ENCODE measurements at regions not wholly inside any gene's neighbourhood (a gene's known extent, or its start where the extent isn't known, plus 50 kb on each side); places are given as distances from the start of the nearest gene placed in this dataset.

DNA sequence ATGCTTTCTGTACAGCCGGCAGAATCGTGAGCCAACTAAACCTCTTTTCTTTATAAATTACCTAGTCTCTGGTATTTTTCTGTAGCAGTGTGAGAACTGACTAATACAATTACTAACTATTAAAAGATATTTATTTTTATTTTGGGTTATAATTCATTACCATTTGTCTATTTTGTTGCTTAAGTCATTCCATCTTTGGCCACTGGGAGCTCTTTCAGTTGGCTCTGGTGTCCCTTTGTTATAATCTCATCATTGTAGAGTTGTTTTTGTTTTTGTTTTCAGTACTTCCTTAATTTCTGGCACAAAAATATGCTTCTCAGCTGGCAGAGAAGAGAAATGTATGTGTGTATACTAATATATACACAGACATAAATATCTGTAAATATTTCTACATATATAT, 807.9 kb upstream of the MBL2 start:
- H3K9me3 Mint-ChIP-seq = peaks cover 11% of the 10 kb centered on the region
- Histone ChIP-seq H3K36me3 (ENCODE audit: insufficient read depth, low read length) (no peaks in the 10 kb centered on the region), H3K4me3 (ENCODE audit: low read length) (no peak overlapping the region), H3K9me3 (ENCODE audit: control insufficient read depth in 1 of 2, insufficient read depth in 1 of 2, low read length in 2 of 2) (peaks cover 0 to 5% of the 10 kb centered on the region in 2 experiments), H3K27ac (ENCODE audit: low read depth in 1 of 2, low read length in 2 of 2) (no peak overlapping the region), H3K27me3 (ENCODE audit: control insufficient read depth in 1 of 2, insufficient read depth in 2 of 2, low read length in 2 of 2) (no peaks in the 10 kb centered on the region), H3K4me1 (ENCODE audit: insufficient read depth, low read length) (no peaks in the 10 kb centered on the region)
- no peaks in the 10 kb centered on the region for H3K27me3 Mint-ChIP-seq
- no peak overlapping the region for H3K27ac Mint-ChIP-seq
- intact Hi-C loops (cut with DNase I, micrococcal nuclease) = no loop called here
- no peaks in the 10 kb centered on the region for H3K36me3 Mint-ChIP-seq (ENCODE audit: low read depth)
- DNase-seq = no peak
- no peaks in the 10 kb centered on the region for H3K4me1 Mint-ChIP-seq (ENCODE audit: low read depth)
- ChIA-PET POLR2A (no interaction called here), CTCF (no interaction called here)
- no peak overlapping the region for H3K4me3 Mint-ChIP-seq
- TF ChIP-seq, protein P1, sequence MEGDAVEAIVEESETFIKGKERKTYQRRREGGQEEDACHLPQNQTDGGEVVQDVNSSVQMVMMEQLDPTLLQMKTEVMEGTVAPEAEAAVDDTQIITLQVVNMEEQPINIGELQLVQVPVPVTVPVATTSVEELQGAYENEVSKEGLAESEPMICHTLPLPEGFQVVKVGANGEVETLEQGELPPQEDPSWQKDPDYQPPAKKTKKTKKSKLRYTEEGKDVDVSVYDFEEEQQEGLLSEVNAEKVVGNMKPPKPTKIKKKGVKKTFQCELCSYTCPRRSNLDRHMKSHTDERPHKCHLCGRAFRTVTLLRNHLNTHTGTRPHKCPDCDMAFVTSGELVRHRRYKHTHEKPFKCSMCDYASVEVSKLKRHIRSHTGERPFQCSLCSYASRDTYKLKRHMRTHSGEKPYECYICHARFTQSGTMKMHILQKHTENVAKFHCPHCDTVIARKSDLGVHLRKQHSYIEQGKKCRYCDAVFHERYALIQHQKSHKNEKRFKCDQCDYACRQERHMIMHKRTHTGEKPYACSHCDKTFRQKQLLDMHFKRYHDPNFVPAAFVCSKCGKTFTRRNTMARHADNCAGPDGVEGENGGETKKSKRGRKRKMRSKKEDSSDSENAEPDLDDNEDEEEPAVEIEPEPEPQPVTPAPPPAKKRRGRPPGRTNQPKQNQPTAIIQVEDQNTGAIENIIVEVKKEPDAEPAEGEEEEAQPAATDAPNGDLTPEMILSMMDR (IDR thresholded peaks at IDR 0.05) = no peak
- ATAC-seq (ENCODE audit: poor library complexity) = no peak

DNA sequence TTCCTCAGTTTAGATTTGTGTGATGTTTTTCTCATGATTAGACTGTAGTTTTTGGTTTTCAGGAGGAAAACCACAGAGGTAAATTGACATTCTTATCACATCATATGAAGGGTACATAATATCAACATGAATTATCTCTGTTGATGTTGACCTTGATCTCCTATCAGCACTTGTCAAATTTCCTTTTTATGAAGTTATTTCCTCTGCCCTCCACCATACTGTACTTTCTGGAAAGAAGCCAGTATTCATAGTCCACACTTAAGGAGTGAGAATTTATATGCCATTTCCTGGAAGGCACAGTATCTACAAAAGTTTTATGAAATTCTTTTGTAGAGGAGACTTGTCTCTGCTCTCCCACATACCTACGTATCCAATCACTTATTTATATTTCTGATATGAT, 807.2 kb upstream of the MBL2 start:
- H3K4me3 Mint-ChIP-seq = no peak overlapping the region
- H3K27ac ChIP-seq (ENCODE audit: low read depth in 1 of 2, low read length in 2 of 2) = no peak overlapping the region
- H3K4me1 Mint-ChIP-seq (ENCODE audit: low read depth) = no peaks in the 10 kb centered on the region
- POLR2A ChIA-PET = no interaction called here
- no peak overlapping the region for H3K27ac Mint-ChIP-seq
- H3K9me3 Mint-ChIP-seq = peaks cover 11% of the 10 kb centered on the region
- CTCF ChIA-PET = no interaction called here
- H3K27me3 Mint-ChIP-seq = no peaks in the 10 kb centered on the region
- H3K4me3 ChIP-seq (ENCODE audit: low read length) = no peak overlapping the region
- peaks cover 0 to 5% of the 10 kb centered on the region in 2 experiments for H3K9me3 ChIP-seq (ENCODE audit: control insufficient read depth in 1 of 2, insufficient read depth in 1 of 2, low read length in 2 of 2)
- intact Hi-C loops (cut with DNase I, micrococcal nuclease) = no loop called here
- ATAC-seq (ENCODE audit: poor library complexity) (no peak), DNase-seq (no peak)
- TF ChIP-seq, protein P1 (IDR thresholded peaks at IDR 0.05) = no peak
- no peaks in the 10 kb centered on the region for H3K4me1 ChIP-seq (ENCODE audit: insufficient read depth, low read length)
- H3K27me3 ChIP-seq (ENCODE audit: control insufficient read depth in 1 of 2, insufficient read depth in 2 of 2, low read length in 2 of 2) = no peaks in the 10 kb centered on the region
- H3K36me3 Mint-ChIP-seq (ENCODE audit: low read depth) = no peaks in the 10 kb centered on the region
- H3K36me3 ChIP-seq (ENCODE audit: insufficient read depth, low read length) = no peaks in the 10 kb centered on the region

DNA sequence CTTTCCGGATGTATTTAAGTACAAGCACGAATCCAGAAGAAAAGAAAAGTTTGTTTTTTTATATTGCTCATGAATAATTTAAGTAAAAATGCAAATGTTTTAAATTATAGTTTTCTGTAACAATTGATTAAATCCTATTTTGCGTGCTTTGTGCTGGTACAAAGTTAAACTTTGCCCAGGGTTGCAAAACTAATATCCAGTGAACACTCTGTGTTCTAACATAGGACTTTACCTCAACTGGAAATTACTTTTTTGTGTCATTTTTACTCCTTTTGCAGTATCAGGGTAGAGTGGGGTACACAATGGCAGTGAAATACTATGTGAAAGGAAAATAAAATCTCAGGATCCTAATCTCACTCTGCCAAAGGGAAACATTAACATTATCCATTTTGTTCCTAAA, 801.4 kb upstream of the MBL2 start:
- H3K4me3 ChIP-seq (ENCODE audit: low read length) = no peak overlapping the region
- H3K36me3 ChIP-seq (ENCODE audit: insufficient read depth, low read length) = no peaks in the 10 kb centered on the region
- Mint-ChIP-seq H3K36me3 (ENCODE audit: low read depth) (no peaks in the 10 kb centered on the region), H3K9me3 (peaks cover 3% of the 10 kb centered on the region), H3K27me3 (no peaks in the 10 kb centered on the region), H3K4me3 (no peak overlapping the region), H3K4me1 (ENCODE audit: low read depth) (no peaks in the 10 kb centered on the region), H3K27ac (no peak overlapping the region)
- ChIA-PET POLR2A (no interaction called here), CTCF (no interaction called here)
- intact Hi-C loops (cut with DNase I, micrococcal nuclease) = no loop called here
- ATAC-seq (ENCODE audit: poor library complexity) = no peak
- no peaks in the 10 kb centered on the region for H3K27me3 ChIP-seq (ENCODE audit: control insufficient read depth in 1 of 2, insufficient read depth in 2 of 2, low read length in 2 of 2)
- peaks cover 0 to 5% of the 10 kb centered on the region in 2 experiments for H3K9me3 ChIP-seq (ENCODE audit: control insufficient read depth in 1 of 2, insufficient read depth in 1 of 2, low read length in 2 of 2)
- TF ChIP-seq, protein P1 (IDR thresholded peaks at IDR 0.05) = no peak
- H3K4me1 ChIP-seq (ENCODE audit: insufficient read depth, low read length) = no peaks in the 10 kb centered on the region
- no peak overlapping the region for H3K27ac ChIP-seq (ENCODE audit: low read depth in 1 of 2, low read length in 2 of 2)
- DNase-seq = no peak
